Activated T-cell treated with anti-CD3 and anti-CD28 coated beads, Interleukin-2, amount 50 U/mL, for 1 hour (primary cell): ENCODE measurements at regions not wholly inside any gene's neighbourhood (a gene's known extent, or its start where the extent isn't known, plus 50 kb on each side); places are given as distances from the start of the nearest gene placed in this dataset.
"Not testable (repeated sequence)": the region's sequence is repeated elsewhere in the genome, so short reads cannot be mapped to it uniquely, and the experiment has no call there.

Source experiments
- DNase-seq: peaks from one replicate; pipeline ENCODE4 v3.0.0-alpha.2; 2020

GRCh38 chr9:589723-590122, 251.8 kb upstream of the DMRT1 start:
- no peak for DNase-seq

GRCh38 chr9:591292-591691, 250.2 kb upstream of the DMRT1 start:
- no peak for DNase-seq

- DNase-seq = no peak
Measured at GRCh38 chr9:592225-592624, 249.3 kb upstream of the DMRT1 start.

- DNase-seq = no peak
Measured at GRCh38 chr9:592733-593132, 248.8 kb upstream of the DMRT1 start.

GRCh38 chr9:593809-594208, 247.7 kb upstream of the DMRT1 start:
- no peak for DNase-seq

GRCh38 chr9:596703-597102, 244.8 kb upstream of the DMRT1 start:
- DNase-seq = no peak

GRCh38 chr9:600006-600405, 241.5 kb upstream of the DMRT1 start:
- DNase-seq = no peak

- DNase-seq = no peak
Measured at GRCh38 chr9:602716-603115, 238.8 kb upstream of the DMRT1 start.

GRCh38 chr9:603126-603525, 238.4 kb upstream of the DMRT1 start:
- no peak for DNase-seq

- DNase-seq = no peak
Measured at GRCh38 chr9:607417-607816, 234.1 kb upstream of the DMRT1 start.

GRCh38 chr9:613771-614347, 227.6 kb upstream of the DMRT1 start:
- DNase-seq = peak; percentile 35

GRCh38 chr9:614431-614830, 227.1 kb upstream of the DMRT1 start:
- no peak for DNase-seq

GRCh38 chr9:615756-616155, 225.7 kb upstream of the DMRT1 start:
- DNase-seq = no peak

GRCh38 chr9:616694-617093, 224.8 kb upstream of the DMRT1 start:
- no peak for DNase-seq

- no peak for DNase-seq
Measured at GRCh38 chr9:617445-618085, 223.9 kb upstream of the DMRT1 start.

GRCh38 chr9:618478-618877, 223.0 kb upstream of the DMRT1 start:
- no peak for DNase-seq

- DNase-seq = no peak
Measured at GRCh38 chr9:621201-621855, 220.2 kb upstream of the DMRT1 start.

- DNase-seq = no peak
Measured at GRCh38 chr9:624935-625500, 216.5 kb upstream of the DMRT1 start.

GRCh38 chr9:625613-626012, 215.9 kb upstream of the DMRT1 start:
- DNase-seq = no peak

- not testable (repeated sequence) for DNase-seq
Measured at GRCh38 chr9:626114-626513, 215.4 kb upstream of the DMRT1 start.

- DNase-seq = no peak
Measured at GRCh38 chr9:626596-626995, 214.9 kb upstream of the DMRT1 start.

- DNase-seq = no peak
Measured at GRCh38 chr9:627336-627970, 214.0 kb upstream of the DMRT1 start.

GRCh38 chr9:629146-629545, 212.4 kb upstream of the DMRT1 start:
- no peak for DNase-seq

- DNase-seq = no peak
Measured at GRCh38 chr9:630817-631216, 210.7 kb upstream of the DMRT1 start.
